Mucosa of stomach (tissue), 1 donor: ENCODE measurements at regions not wholly inside any gene's neighbourhood (a gene's known extent, or its start where the extent isn't known, plus 50 kb on each side); places are given as distances from the start of the nearest gene placed in this dataset.

ENCODE experiments used
- H3K27me3 ChIP-seq: one replicate; pipeline ENCODE4 v1.7.0; 2013; ENCODE audit warnings: mild to moderate bottlenecking, low read length; ENCODE audit not compliant: control insufficient read depth, insufficient read depth
- H3K36me3 ChIP-seq: one replicate; pipeline ENCODE4 v1.7.0; 2013; ENCODE audit warnings: low read length; ENCODE audit not compliant: control insufficient read depth, insufficient read depth
- H3K4me1 ChIP-seq: one replicate; pipeline ENCODE4 v1.7.0; 2013; ENCODE audit warnings: mild to moderate bottlenecking, low read length; ENCODE audit not compliant: control insufficient read depth, insufficient read depth
- H3K4me3 ChIP-seq: one replicate; pipeline ENCODE4 v1.7.0; 2013; ENCODE audit warnings: low read length
- H3K9ac ChIP-seq: one replicate; pipeline ENCODE4 v1.7.0; 2013; ENCODE audit warnings: mild to moderate bottlenecking, low read length, moderate library complexity
- H3K9me3 ChIP-seq: one replicate; pipeline ENCODE4 v1.7.0; 2013; ENCODE audit warnings: mild to moderate bottlenecking, low read length, moderate library complexity; ENCODE audit not compliant: control insufficient read depth
- donor health status: Pancreatic carcinoma.

GRCh38 chr12:61915420-61915819 lies 344.8 kb upstream of the USP15 start:
- H3K4me3 ChIP-seq = no peak overlapping the region

GRCh38 chr12:61916831-61917230 lies 343.4 kb upstream of the USP15 start:
- H3K9ac ChIP-seq = no peak overlapping the region
- H3K9me3 ChIP-seq = no peaks in the 10 kb centered on the region
- H3K36me3 ChIP-seq = no peaks in the 10 kb centered on the region
- no peaks in the 10 kb centered on the region for H3K4me1 ChIP-seq
- H3K27me3 ChIP-seq = no peaks in the 10 kb centered on the region
- H3K4me3 ChIP-seq = no peak overlapping the region

More at GRCh38 chr12:61915420-61915819, 344.8 kb upstream of the USP15 start:
- Histone ChIP-seq H3K27me3 (no peaks in the 10 kb centered on the region), H3K36me3 (no peaks in the 10 kb centered on the region), H3K9ac (no peak overlapping the region), H3K9me3 (no peaks in the 10 kb centered on the region), H3K4me1 (no peaks in the 10 kb centered on the region)

GRCh38 chr12:61919686-61920085 lies 340.5 kb upstream of the USP15 start:
- Histone ChIP-seq H3K36me3 (no peaks in the 10 kb centered on the region), H3K27me3 (no peaks in the 10 kb centered on the region), H3K4me1 (no peaks in the 10 kb centered on the region), H3K4me3 (no peak overlapping the region), H3K9ac (no peak overlapping the region), H3K9me3 (no peaks in the 10 kb centered on the region)

- Histone ChIP-seq H3K9ac (no peak overlapping the region), H3K4me3 (no peak overlapping the region), H3K9me3 (no peaks in the 10 kb centered on the region), H3K27me3 (no peaks in the 10 kb centered on the region), H3K36me3 (no peaks in the 10 kb centered on the region), H3K4me1 (no peaks in the 10 kb centered on the region)
Observed at GRCh38 chr12:61920230-61920629, 340.0 kb upstream of the USP15 start.

- no peaks in the 10 kb centered on the region for H3K9me3 ChIP-seq
Observed at GRCh38 chr12:61923152-61923551, 337.1 kb upstream of the USP15 start.

GRCh38 chr12:61934564-61934963 lies 325.6 kb upstream of the USP15 start:
- no peaks in the 10 kb centered on the region for H3K27me3 ChIP-seq
- no peaks in the 10 kb centered on the region for H3K4me1 ChIP-seq
- H3K9ac ChIP-seq = no peak overlapping the region
- no peak overlapping the region for H3K4me3 ChIP-seq
- no peaks in the 10 kb centered on the region for H3K9me3 ChIP-seq
- H3K36me3 ChIP-seq = no peaks in the 10 kb centered on the region

More at GRCh38 chr12:61923152-61923551, 337.1 kb upstream of the USP15 start:
- Histone ChIP-seq H3K36me3 (no peaks in the 10 kb centered on the region), H3K4me1 (no peaks in the 10 kb centered on the region), H3K4me3 (no peak overlapping the region), H3K9ac (no peak overlapping the region), H3K27me3 (no peaks in the 10 kb centered on the region)

GRCh38 chr12:61939977-61940376 lies 320.2 kb upstream of the USP15 start:
- Histone ChIP-seq H3K4me1 (no peaks in the 10 kb centered on the region), H3K4me3 (no peak overlapping the region), H3K27me3 (no peaks in the 10 kb centered on the region), H3K36me3 (no peaks in the 10 kb centered on the region), H3K9ac (no peak overlapping the region), H3K9me3 (no peaks in the 10 kb centered on the region)

- H3K36me3 ChIP-seq = no peaks in the 10 kb centered on the region
- no peaks in the 10 kb centered on the region for H3K27me3 ChIP-seq
- no peaks in the 10 kb centered on the region for H3K4me1 ChIP-seq
- H3K4me3 ChIP-seq = no peak overlapping the region
- H3K9ac ChIP-seq = no peak overlapping the region
- H3K9me3 ChIP-seq = no peaks in the 10 kb centered on the region
Observed at GRCh38 chr12:61956545-61956944, 303.7 kb upstream of the USP15 start.

GRCh38 chr12:61974461-61974860 lies 285.7 kb upstream of the USP15 start:
- H3K4me3 ChIP-seq = no peak overlapping the region
- H3K27me3 ChIP-seq = no peaks in the 10 kb centered on the region
- H3K9ac ChIP-seq = no peak overlapping the region
- no peaks in the 10 kb centered on the region for H3K36me3 ChIP-seq
- H3K4me1 ChIP-seq = no peaks in the 10 kb centered on the region
- H3K9me3 ChIP-seq = no peaks in the 10 kb centered on the region

GRCh38 chr12:61985830-61986229 lies 274.4 kb upstream of the USP15 start:
- no peak overlapping the region for H3K9ac ChIP-seq
- no peak overlapping the region for H3K4me3 ChIP-seq
- no peaks in the 10 kb centered on the region for H3K4me1 ChIP-seq
- no peaks in the 10 kb centered on the region for H3K36me3 ChIP-seq
- no peaks in the 10 kb centered on the region for H3K9me3 ChIP-seq
- H3K27me3 ChIP-seq = no peaks in the 10 kb centered on the region

GRCh38 chr12:61987173-61987572 lies 273.0 kb upstream of the USP15 start:
- H3K9me3 ChIP-seq = no peaks in the 10 kb centered on the region
- no peak overlapping the region for H3K9ac ChIP-seq
- H3K4me1 ChIP-seq = no peaks in the 10 kb centered on the region
- no peaks in the 10 kb centered on the region for H3K36me3 ChIP-seq
- H3K27me3 ChIP-seq = no peaks in the 10 kb centered on the region
- H3K4me3 ChIP-seq = no peak overlapping the region

- H3K4me3 ChIP-seq = no peak overlapping the region
- no peaks in the 10 kb centered on the region for H3K27me3 ChIP-seq
- no peaks in the 10 kb centered on the region for H3K36me3 ChIP-seq
- no peaks in the 10 kb centered on the region for H3K9me3 ChIP-seq
- no peaks in the 10 kb centered on the region for H3K4me1 ChIP-seq
- no peak overlapping the region for H3K9ac ChIP-seq
Observed at GRCh38 chr12:61991661-61992060, 268.5 kb upstream of the USP15 start.

GRCh38 chr12:61993734-61994345 lies 266.4 kb upstream of the USP15 start:
- no peaks in the 10 kb centered on the region for H3K9me3 ChIP-seq
- H3K27me3 ChIP-seq = no peaks in the 10 kb centered on the region
- no peaks in the 10 kb centered on the region for H3K36me3 ChIP-seq
- no peak overlapping the region for H3K4me3 ChIP-seq
- no peaks in the 10 kb centered on the region for H3K4me1 ChIP-seq
- no peak overlapping the region for H3K9ac ChIP-seq
